C4-2B (cell line): ENCODE measurements at regions not wholly inside any gene's neighbourhood (a gene's known extent, or its start where the extent isn't known, plus 50 kb on each side); places are given as distances from the start of the nearest gene placed in this dataset.
"Not testable (repeated sequence)": the region's sequence is repeated elsewhere in the genome, so short reads cannot be mapped to it uniquely, and the experiment has no call there.

Experiments
- H3K27ac ChIP-seq: fragments of 450-650 bp; 2 replicates; pipeline ENCODE4 v1.5.1; 2017
- ZFX ChIP-seq: fragments of 450-650 bp; IDR thresholded peaks from 2 replicates; pipeline ENCODE4 v1.6.1; 2017
- TF ChIP-seq, protein P1 (sequence below): fragments of 450-650 bp; conservative IDR thresholded peaks from 2 replicates; pipeline ENCODE4 v1.5.1; 2017; ENCODE audit warnings: mild to moderate bottlenecking

DNA sequence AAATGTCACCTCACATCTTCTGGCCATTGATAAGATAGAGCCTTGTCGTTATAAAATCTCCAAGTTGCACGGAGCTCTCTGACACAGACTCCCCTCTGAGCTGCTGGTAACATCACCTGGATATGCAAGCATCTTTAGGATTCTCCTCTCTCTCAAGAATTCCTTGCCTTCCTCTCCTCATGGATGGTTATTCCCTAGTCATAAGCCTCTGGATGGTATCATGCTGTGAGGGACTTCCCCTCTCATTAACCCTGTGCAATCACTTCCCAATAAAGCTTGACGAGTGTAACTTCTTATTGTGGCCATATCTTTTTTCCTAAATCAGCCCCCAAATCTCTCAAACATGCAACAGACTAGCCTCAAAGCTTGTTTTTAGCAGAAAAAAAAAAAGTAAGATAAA, 1057.0 kb upstream of the SLIT2 start:
- H3K27ac ChIP-seq, result no peak overlapping the region
- no peak for TF ChIP-seq ZFX
- TF ChIP-seq, protein P1, sequence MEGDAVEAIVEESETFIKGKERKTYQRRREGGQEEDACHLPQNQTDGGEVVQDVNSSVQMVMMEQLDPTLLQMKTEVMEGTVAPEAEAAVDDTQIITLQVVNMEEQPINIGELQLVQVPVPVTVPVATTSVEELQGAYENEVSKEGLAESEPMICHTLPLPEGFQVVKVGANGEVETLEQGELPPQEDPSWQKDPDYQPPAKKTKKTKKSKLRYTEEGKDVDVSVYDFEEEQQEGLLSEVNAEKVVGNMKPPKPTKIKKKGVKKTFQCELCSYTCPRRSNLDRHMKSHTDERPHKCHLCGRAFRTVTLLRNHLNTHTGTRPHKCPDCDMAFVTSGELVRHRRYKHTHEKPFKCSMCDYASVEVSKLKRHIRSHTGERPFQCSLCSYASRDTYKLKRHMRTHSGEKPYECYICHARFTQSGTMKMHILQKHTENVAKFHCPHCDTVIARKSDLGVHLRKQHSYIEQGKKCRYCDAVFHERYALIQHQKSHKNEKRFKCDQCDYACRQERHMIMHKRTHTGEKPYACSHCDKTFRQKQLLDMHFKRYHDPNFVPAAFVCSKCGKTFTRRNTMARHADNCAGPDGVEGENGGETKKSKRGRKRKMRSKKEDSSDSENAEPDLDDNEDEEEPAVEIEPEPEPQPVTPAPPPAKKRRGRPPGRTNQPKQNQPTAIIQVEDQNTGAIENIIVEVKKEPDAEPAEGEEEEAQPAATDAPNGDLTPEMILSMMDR, result no peak

DNA sequence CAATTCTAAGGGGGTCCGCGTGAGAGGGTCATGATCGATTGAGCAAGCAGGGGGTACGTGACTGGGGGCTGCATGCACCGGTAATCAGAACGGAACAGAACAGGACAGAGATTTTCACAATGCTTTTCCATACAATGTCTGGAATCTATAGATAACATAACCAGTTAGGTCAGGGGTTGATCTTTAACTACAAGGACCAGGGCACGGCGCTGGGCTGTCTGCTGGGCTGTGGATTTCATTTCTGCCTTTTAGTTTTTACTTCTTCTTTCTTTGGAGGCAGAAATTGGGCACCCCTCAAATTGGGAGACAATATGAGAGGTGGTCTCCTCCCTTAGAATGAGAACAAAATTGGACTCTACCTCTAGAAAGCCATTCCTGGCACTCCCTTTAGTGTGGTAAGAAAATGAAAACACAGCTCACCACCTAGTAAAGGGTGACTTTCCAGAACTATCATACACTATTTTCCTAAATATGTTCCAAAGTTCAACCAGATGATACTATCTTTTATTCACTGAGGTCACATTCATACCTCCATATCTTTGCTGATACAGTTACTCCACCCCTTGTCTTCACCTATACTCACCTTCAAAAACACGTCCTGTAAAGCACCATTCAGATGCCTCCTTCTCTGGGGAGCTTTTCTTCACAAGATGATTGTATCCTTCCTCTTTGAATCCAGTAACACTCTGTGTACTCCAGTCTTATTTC, 1058.3 kb upstream of the SLIT2 start:
- H3K27ac ChIP-seq, result no peak overlapping the region
- TF ChIP-seq ZFX, result no peak
- TF ChIP-seq, protein P1, result no peak

DNA sequence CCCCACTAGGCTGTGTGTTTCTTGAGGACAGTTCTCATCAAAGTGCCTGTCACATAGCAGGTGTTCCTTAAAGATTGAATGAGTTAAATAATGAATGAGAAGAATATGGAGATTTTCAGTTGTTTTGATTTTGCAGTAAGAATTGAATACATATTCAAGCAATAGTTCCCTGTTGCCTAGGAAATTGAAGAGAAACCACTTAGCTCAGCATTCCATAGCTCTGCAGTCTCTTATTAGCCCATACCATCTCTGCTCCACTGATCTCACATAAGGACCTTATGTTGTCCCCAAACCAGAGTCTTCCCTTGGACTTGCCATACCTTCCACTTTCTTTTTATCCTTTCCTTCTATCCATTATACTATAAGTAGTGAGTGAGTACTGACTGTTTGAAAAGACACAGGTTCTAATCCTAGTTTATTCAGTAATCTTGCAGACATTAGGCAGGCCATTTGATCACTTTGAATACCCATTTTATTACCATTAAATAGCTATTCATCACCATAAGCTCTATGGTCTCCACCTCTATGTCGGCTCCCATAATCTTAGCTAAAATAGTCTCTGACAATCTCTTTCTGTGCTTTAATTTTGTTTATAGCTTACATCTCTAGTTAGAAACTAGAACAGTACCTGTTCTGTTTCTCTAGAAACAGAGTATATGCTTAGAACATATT, 1059.6 kb upstream of the SLIT2 start:
- H3K27ac ChIP-seq, result no peak overlapping the region
- TF ChIP-seq ZFX, result no peak
- TF ChIP-seq, protein P1, result no peak

DNA sequence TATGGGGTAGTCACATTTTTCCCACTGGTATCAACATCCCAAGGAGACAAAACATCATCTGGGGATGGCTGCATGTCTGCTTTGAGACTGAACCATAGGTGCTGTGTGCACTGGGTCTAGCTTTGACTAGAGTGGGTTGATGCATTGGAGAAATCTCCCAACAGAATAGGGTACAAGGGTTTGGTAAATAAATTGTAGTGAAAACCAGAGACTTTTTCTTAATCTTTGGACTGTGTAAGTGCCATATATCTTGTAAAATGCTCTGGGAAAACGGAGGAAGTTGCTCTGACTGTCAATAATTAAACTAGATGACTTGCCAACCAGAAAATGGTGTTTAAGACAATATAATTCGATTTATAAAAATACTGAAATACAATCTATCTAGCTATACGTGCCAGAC, 1064.0 kb upstream of the SLIT2 start:
- no peak overlapping the region for H3K27ac ChIP-seq
- TF ChIP-seq, protein P1, result no peak
- no peak for TF ChIP-seq ZFX

DNA sequence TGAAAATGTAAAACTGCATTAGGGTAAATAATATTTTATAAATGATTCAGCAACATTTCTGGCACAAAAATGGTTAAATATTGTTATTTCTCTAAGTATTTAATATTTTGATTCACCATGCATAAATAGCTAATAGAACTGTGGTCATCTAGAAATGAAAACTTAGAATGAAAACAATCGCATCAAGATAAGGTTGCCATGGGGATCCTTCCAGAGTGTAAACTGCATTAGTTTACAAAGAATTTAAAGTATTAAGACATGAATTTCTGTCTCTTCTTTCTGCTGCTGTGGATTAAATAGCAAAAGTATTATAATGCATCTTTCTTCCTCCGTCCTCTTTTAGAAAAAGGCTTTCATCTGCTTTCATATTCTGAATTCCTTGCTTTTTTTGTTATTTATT, 1064.6 kb upstream of the SLIT2 start:
- H3K27ac ChIP-seq, result no peak overlapping the region
- TF ChIP-seq, protein P1, result no peak
- TF ChIP-seq ZFX, result no peak

DNA sequence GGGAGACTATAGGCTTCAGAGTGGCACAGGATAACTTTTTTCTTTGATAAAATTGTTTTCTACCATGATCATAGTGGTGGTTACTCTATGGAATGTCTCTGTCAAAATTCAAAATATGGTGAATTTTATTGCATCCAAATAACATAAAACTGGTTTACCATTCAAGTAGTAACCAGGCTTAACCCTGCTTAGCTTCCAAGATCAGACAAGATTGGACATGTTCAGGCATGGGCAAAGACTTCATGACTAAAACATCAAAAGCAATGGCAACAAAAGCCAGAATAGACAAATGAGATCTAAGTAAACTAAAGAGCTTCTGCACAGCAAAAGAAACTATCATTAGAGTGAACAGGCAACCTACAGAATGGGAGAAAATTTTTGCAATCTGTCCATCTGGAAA, 1070.1 kb upstream of the SLIT2 start:
- not testable (repeated sequence) for H3K27ac ChIP-seq

DNA sequence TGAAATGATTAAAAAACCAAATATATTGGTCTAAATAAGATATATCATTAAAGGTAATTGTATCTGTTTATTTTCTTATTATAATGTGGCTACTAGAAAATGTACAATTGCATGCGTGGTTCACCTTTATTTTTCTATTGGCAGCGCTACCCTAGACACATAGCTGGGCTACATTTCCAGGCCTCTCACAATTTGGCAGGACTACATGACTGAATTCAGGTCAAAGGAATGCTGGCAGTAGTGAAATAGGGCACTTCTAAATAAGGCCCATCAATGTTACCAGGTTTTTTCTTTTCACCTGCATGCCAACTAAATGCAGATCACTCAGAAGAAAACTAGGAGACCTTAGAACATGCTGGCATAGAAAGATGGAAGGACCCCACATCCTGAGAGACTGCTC, 1072.9 kb upstream of the SLIT2 start:
- TF ChIP-seq ZFX, result no peak
- H3K27ac ChIP-seq, result no peak overlapping the region

DNA sequence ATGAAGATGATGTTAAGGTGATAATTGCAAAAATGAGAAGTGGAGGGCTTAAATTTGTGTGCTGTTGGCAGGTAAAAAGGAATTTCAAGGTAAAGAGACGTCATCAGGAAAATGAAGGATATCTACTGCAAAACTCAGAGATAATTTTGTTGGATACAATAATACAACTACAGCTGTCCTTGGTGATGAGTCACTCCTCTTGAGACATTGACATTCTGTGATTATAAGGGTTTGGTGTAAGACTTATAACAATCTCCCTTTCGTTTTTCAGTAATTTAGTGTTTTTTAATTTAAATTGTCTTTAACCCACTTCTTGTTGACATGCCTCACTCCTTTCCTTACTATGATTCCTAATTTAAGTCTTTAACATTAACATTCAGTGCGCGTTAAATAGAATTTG, 1074.1 kb upstream of the SLIT2 start:
- no peak overlapping the region for H3K27ac ChIP-seq
- TF ChIP-seq, protein P1, result no peak
- TF ChIP-seq ZFX, result no peak
